ENCODE measurements at regions not wholly inside any gene's neighbourhood (a gene's known extent, or its start where the extent isn't known, plus 50 kb on each side); places are given as distances from the start of the nearest gene placed in this dataset.

GRCh38 chr4:180465364-180465763 lies 1777.8 kb upstream of the TENM3 start:
- DNase-seq: no peak

GRCh38 chr4:180483036-180483435 lies 1760.2 kb upstream of the TENM3 start:
- DNase-seq: no peak

DNA sequence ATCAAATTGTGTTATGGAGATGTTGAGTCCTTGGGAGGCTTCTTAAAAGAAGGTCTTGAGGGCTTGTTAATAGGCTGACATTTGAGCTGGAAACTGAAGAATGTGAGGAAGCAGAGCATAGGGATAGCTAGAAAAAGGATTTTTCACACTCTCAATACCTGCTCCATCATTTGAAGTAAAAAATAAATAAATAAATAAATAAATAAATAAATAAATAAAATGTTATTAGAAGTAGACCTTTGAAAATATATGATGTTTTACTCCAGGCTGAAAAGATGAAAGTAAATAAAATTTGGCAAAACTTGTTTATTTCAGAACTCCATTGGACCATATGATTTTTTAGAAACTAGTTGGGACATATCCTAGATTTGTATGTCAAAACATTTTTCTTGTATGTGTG lies 1757.8 kb upstream of the TENM3 start:
- no peak for DNase-seq

GRCh38 chr4:180486342-180486741 lies 1756.9 kb upstream of the TENM3 start:
- peak; percentile 1 for DNase-seq

- no peak for DNase-seq
Observed at GRCh38 chr4:180489787-180490186, 1753.4 kb upstream of the TENM3 start.

DNA sequence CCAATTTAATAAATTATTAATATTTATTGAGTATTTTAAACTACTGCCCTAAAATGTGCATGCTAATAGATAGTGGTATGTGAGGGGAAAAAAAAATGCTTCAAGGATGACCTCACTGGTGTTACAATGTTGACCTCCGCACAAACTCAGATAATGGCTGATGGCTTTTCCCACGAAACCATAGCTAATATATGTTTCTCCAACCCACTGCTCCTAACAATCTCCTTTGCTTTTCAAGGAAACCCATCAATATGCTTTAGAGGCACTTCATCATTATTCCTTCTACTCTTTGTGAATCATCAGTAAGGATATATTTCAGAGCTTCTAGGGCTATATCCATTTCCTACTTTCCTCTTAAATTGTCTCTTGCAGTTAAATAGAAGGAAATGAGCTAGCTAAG lies 1752.0 kb upstream of the TENM3 start:
- no peak for DNase-seq

DNA sequence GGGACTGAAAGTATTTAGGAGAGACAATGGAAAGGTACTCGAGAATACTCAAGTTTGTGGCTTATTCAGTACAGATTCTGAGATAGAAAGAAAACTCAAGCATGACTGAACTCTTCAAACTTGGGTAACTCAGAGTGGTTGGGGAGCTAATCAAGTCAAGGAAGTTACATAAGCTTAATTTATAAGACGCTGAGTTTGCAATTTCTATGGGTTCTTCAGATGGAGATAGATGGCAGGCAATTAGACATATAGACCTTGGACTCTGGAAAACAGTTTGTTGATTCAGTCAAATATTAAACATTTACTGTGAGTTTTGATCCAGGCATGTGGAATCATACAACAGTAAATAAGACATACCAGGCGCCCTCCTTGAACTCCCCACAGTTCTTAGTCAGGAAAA lies 1749.9 kb upstream of the TENM3 start:
- DNase-seq: no peak

DNA sequence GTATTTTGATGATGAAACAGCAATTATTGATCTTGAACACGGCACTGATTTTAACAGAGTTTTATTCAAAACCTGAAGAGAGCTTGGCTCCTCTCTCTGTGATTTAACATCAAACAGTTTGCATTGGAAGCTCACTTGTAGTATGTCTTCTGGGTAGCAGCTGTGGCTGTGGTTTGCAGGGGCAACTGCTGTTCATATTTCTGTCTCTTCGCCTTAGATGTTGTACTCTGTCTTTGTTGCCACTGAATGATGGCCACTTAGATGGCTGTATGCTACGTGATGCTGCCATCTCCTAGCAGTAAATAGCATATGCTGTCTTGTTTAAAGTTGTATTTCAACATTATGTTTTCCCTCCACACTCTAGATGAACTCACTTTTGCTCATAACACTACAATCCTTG lies 1743.0 kb upstream of the TENM3 start:
- DNase-seq: no peak

GRCh38 chr4:180512801-180513475 lies 1730.3 kb upstream of the TENM3 start:
- no peak for DNase-seq

DNA sequence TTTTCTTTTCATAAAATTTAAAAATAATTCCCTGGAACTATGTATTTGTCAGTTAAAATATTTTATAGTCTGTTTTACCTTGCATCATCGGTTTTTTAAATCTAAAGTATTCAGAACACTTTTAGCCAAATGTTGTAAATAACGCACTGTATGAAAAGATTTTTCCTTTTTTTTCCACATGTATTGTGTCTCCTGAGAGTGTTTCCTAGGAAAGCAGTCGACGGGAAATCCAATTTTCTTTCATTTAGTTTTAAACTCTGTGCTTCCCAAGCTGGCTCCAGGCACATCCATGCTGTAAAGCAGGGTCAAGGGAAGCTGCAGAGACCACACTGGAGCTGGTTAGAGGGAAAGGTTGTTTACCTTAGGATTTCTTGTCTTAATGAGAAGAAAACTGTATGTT lies 1724.3 kb upstream of the TENM3 start:
- no peak for DNase-seq

GRCh38 chr4:180521181-180521580 lies 1722.0 kb upstream of the TENM3 start:
- no peak for DNase-seq

GRCh38 chr4:180525523-180526077 lies 1717.6 kb upstream of the TENM3 start:
- no peak for DNase-seq

- DNase-seq: no peak
Observed at GRCh38 chr4:180528003-180528402, 1715.2 kb upstream of the TENM3 start.

GRCh38 chr4:180530787-180531186 lies 1712.4 kb upstream of the TENM3 start:
- no peak for DNase-seq

DNA sequence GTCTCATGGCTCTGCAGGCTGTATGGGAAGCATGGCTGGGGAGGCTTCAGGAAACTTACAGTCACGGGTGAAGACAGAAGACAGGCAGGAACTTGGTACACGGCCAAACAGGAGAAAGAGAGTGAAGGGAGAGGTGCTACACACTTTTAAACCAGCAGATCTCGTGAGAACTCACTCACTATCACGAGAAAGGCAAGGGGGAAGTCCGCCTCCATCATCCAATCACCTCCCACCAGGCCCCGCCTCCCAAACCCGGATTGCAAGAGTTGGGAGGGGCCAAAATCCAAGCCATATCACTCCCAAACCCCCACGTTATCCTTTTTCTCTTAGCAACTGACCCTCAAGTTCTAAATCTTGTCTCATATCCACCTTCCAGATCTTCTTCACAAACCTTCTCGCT lies 1710.5 kb upstream of the TENM3 start:
- DNase-seq: no peak

DNA sequence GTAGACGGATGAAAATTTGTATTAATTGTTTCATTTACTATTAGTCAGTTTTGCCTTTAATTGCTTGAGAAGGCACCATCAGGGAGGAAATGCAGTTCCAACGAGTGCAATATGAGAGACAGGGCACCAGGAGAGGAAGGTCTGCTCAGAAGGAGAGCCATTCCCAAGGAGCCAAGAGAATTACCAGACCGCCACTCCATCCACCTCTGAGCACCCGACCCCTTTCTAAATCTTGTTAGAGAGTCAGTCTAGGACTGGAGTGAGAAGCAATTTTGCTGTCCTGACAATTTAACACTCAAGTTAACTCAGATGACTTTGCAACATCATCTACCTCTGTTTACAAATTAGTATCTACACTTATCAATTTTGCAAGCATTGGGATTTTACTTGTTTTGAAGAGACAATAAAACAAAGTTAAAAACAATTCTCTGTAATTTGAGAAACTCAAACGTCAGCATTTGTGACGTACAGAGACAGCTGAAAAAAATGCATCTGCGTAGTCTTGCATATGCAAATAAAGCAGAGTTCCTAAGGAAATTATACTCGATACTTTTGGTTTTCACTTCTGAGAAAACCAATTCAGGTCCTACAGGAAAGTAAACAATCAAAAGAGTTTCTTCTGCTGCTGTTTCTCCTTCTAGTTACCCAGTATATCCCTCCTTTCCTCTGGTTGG lies 1704.7 kb upstream of the TENM3 start:
- no peak for DNase-seq

DNA sequence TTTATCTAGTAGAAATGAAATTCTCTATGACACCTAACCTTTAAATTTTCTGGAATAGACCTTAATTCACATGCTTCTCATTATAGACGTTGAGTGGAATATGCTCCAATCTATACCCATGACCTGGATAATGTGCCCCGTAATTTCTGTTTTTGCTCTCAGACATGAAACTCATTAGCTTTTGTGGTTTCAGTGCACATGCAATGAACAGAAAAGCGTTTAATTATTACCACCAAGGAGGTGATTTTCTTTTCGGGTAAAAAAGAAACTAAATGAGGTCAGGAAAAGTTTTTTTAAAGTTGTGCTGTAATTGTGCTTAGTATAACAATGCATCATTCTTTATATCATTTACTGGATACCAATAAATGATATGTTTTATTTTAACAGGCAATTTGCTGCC lies 1703.9 kb upstream of the TENM3 start:
- no peak for DNase-seq

GRCh38 chr4:180541678-180542077 lies 1701.5 kb upstream of the TENM3 start:
- no peak for DNase-seq

DNA sequence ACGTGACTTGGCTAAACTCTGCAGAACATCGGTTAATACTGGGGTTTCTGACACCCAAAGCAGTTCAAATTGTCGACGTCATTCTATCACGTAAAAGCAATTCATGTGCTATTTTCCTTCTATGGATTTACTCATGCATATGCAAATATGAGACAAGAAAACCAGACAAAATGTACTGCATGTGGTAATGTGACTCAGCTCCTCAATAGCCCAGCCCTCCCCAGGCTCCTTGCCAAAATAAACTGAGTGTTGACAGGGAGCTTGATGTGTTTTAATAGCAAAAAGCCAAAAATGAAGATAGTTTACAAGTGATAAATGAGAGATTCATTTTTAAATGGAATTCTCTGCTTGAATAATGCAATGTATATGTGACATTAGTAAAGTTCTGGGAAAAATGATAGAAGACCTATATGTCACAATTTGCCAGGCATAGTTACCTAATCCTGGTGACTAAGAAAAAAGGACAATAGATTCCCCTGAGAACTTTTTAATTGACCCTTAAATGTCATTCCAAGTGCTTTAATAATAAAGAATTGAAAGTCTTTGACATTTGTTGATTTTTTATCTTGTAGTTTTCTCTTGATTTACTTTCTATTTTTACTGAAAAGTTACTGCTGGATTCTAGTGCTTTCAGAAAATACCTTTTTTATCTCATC lies 1700.6 kb upstream of the TENM3 start:
- DNase-seq: no peak

DNA sequence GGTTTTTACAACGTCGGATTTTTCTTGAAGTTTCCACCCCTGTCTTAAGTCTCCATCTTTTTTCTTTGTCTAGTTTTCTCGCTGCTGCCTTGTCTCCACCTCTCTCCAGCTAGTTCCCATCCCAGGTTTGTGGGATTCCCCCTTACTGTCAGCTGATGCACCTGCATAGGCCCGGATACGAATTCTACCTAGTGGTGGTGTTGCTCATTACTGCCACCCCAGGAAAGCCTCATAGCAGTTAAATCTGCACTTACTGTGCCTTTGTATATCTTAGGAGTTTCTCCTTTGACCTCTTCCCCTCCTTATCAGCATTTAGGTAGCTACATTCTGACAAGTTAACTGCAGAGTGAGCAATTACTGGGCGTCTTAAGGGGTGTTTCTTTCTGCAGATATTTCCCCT lies 1693.1 kb upstream of the TENM3 start:
- DNase-seq: no peak

DNA sequence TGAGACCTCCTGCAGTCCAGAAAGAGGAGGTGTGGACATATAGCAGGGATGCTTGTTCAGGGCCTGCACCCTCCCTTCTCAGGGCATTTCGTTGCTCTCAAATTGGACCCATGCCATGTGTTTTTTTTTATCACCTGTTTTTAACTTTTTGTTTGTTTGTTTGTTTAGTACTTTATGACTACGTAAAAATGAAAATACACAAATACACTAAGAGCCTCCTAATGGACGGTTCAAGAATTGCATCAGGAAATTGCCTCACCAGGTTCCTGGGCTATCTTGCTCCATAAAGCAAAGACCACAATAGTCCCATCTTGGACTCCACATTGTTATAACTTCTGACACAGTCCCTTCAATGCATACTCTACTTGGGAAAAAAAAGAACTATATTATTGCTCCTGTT lies 1685.9 kb upstream of the TENM3 start:
- no peak for DNase-seq

- no peak for DNase-seq
Observed at GRCh38 chr4:180557950-180558349, 1685.3 kb upstream of the TENM3 start.

DNA sequence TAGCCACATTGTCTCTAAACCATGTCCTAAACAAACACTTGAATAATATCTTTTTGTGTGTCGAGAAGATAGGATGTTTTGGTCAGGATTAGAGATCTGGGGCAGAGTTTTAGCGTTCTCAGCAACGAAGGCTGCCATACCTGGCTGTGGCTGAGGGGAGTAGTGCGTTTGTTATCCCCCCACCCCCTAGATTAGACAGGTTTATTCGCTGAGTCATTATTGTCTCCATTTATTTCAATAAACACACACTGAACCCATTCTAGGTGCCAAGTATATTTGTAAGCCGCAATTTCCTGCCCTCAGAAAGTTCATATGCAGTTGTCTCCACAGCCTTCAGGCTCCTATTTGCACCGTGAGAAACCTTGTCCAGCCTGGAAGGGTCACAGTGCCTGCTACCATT lies 1684.8 kb upstream of the TENM3 start:
- DNase-seq: no peak

- DNase-seq: no peak
Observed at GRCh38 chr4:180560896-180561295, 1682.3 kb upstream of the TENM3 start.
